NCI-H345 (cell line): ENCODE measurements at regions not wholly inside any gene's neighbourhood (a gene's known extent, or its start where the extent isn't known, plus 50 kb on each side); places are given as distances from the start of the nearest gene placed in this dataset.
"Not testable (repeated sequence)": the region's sequence is repeated elsewhere in the genome, so short reads cannot be mapped to it uniquely, and the experiment has no call there.

Experiments used
- DNase-seq: peaks from one replicate; lab custom pipeline; 2025; lab: John Stamatoyannopoulos, UW

- DNase-seq: no peak
Measured at GRCh38 chr7:131934452-131934851, 378.0 kb upstream of the PODXL start.

GRCh38 chr7:131933751-131934289 lies 377.4 kb upstream of the PODXL start:
- no peak for DNase-seq

GRCh38 chr7:131933219-131933618 lies 376.8 kb upstream of the PODXL start:
- not testable (repeated sequence) for DNase-seq

DNA sequence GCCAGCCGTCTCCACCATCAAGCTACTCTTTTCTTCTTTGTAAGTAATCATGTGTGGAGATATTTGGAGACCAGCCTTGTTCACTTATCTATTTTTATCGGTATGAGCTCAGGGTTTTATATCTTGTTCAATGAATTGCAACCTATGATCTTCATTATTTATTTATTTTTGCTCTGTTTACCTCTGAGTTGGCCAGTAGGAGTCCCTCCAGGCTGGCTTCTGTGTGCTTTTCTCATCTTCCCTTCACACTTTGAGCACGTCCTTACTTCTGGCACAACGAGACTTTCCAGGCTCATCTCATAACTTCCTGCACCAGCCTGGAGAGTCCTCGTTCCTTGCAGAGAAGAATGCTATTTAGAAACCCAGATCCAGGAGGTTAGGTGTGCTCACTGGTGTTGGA lies 375.8 kb upstream of the PODXL start:
- no peak for DNase-seq

DNA sequence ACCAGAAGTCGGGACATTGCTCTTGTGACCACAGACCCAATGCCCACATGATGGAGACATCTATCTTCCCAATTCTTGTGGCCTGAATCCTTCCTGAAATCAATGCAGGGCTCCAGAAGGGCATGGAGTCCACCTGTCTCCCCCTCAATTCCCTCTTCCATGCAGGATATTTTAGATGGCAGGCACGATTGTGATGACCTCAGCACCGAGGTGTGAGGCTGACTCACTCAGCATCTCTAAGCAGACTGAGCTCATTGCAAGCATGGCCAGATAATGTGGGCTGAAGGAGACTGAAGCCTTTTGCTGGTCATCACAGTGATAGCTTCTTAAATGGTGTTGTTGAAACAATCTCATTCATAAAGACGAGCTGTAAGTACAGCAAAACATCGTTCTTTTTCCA lies 374.9 kb upstream of the PODXL start:
- no peak for DNase-seq

GRCh38 chr7:131929632-131930031 lies 373.2 kb upstream of the PODXL start:
- no peak for DNase-seq

DNA sequence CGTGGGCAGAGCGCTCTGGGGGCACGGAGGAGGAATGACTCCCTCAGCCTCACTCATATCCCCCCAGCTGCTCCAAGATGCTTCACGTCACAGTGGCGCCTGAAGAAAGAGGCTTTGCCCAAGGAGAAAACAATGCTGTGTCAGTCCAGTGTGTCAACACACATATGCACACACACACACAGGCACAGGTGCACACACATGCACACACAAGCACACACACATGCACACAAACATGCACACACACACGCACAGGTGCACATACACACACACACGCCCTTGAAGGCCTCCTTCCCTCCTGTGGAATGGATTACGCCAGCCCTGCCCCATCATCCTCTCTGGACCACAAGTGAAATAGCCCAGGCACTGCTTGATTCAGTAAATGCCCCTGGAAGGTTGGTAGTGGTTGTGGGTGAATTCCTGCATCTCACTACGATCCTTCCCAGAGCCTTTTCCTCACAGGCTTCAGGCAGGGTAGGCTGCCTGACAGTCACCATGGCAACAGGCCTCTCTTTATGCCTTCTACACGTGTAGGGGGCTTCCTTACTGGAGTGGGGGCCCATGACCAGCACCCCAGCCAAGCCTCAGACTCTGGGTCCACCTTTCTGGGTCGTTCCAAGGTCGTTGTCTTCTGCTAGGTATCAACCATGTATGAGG lies 371.5 kb upstream of the PODXL start:
- no peak for DNase-seq

GRCh38 chr7:131925636-131926035 lies 369.2 kb upstream of the PODXL start:
- no peak for DNase-seq

GRCh38 chr7:131924857-131925256 lies 368.4 kb upstream of the PODXL start:
- no peak for DNase-seq

GRCh38 chr7:131922948-131923347 lies 366.5 kb upstream of the PODXL start:
- DNase-seq: not testable (repeated sequence)

DNA sequence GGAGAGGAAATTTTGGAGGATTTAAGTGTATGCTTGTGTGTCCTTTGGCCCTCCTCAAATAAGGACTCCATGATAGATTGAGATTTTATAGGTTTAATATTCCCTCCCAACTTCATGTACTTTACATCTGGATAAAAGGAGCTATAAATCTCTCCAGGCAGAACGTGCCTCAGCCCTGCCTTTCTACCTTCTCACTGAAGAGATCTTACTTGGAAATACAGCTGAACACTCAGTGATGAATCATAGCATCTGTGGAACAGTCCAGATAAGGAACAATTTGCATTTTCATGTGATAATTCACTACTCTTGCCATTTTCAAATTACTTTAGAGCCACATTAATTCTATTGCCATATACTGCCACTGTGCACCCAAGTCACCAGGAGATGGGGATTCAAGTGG lies 364.6 kb upstream of the PODXL start:
- no peak for DNase-seq

GRCh38 chr7:131919920-131920709 lies 363.7 kb upstream of the PODXL start:
- DNase-seq: peak; percentile 24

GRCh38 chr7:131911112-131911511 lies 354.7 kb upstream of the PODXL start:
- no peak for DNase-seq

DNA sequence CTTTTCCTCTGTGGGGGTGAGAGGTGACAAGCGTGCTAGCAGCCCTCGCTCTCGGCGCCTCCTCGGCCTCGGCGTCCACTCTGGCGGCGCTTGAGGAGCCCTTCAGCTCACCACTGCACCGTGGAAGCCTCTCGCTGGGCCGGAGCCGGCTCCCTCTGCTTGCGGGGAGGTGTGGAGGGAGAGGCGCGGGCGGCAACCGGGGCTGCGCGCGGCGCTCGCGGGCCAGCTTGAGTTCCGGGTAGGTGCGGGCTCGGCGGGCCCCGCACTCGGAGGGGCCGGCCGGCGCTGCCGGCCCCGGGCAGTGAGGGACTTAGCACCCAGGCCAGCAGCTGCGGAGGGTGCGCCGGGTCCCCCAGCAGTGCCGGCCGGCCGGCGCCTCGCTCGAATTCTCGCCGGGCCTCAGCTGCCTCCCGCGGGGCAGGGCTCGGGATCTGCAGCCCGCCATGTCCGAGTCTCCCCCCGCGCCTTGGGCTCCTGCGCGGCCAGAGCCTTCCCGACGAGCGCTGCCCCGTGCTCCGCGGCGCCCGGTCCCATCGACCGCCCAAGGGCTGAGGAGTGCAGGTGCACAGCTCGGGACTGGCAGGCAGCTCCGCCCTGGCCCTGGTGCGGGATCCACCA lies 352.8 kb upstream of the PODXL start:
- no peak for DNase-seq

GRCh38 chr7:131908714-131909113 lies 352.3 kb upstream of the PODXL start:
- DNase-seq: no peak

- no peak for DNase-seq
Measured at GRCh38 chr7:131905471-131905973, 349.1 kb upstream of the PODXL start.

DNA sequence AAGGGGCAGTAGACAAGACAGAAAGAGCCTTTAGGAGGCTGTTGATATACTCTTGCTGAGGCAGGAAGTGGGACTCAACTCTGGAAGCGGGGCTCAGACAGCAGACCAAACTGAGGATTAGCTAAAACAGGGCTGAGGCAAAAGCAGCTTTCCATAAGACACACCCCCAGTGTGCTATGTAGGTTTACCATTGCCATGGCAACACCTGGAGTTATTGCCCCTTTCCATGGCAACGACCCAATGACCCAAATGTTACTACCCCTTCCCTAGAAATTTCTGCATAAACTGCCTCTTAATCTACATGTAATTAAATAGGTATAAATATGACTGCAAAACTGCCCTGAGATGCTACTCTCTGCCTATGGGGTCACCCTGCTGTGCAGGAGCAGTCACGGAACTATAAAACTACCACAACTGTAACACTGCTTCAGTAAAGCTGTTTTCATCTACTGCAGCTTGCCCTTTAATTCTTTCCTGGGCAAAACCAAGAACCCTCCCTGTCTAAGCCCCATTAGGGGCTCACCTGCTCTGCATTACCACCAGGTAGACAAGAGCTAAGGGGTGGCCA lies 348.4 kb upstream of the PODXL start:
- DNase-seq: no peak

DNA sequence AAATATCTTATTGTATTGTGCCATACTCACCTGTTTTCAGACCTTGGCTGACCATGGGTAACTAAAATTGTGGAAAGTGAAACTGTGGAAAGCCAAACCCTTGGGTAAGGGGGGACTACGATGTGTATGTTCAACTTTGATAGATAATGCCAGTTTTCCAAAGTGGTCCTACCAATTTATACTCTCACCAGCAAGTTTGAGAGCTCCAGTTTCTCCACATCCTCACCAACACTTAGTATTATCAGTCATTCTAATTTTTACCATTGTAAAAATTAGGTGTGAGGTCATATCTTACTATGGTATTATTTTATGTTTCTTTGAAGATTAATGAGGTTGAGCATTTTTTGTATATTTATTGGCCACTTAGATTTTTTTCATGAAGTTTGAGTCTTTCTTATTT lies 346.9 kb upstream of the PODXL start:
- DNase-seq: no peak

- peak; percentile 42 for DNase-seq
Measured at GRCh38 chr7:131900785-131901287, 344.4 kb upstream of the PODXL start.

- DNase-seq: no peak
Measured at GRCh38 chr7:131899271-131900030, 343.0 kb upstream of the PODXL start.

DNA sequence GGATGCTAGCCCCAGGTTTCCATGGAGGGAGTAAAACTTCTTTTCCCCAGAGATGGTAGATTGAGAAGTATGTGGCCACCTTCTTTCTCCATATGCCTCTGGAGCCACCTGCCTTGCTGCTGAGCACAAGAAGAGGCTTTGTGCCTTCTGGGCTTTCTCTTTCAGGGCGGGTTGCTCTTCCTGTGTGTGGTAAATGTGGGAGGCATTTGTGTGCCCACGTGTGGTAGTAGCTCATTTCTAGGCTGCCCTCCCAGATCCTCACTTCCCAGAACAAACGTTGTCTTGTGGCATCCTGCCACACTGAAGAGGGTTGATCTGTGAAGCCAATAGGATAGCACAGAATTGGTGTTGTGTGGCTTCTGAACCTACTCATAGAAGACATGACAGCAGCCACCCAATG lies 342.0 kb upstream of the PODXL start:
- DNase-seq: no peak

DNA sequence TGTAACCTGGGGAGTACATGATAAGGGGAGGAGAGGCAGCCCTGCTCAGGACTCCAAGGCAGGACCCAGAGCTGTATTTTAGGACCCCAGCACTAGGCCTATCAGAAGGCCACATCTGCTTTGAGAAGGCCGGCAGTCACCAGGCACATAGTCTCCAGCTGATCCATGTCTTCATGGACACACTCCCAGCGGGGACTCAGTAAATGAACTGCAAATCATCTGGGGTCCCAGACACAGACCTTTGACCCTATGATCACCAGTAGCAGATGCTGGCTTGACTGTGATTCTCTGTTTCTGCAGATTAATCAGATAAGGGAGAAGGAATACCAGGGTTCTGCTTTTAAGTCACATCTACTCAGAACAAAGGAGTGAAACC lies 341.4 kb upstream of the PODXL start:
- DNase-seq: no peak
